NCI-H2107 treated with DMSO at 0.1 percent for 48 hours (cell line): ENCODE measurements at regions not wholly inside any gene's neighbourhood (a gene's known extent, or its start where the extent isn't known, plus 50 kb on each side); places are given as distances from the start of the nearest gene placed in this dataset.

ENCODE experiments used
- DNase-seq: peaks from one replicate; lab custom pipeline; 2025; ENCODE audit not compliant: unreplicated experiment; lab: John Stamatoyannopoulos, UW

DNA sequence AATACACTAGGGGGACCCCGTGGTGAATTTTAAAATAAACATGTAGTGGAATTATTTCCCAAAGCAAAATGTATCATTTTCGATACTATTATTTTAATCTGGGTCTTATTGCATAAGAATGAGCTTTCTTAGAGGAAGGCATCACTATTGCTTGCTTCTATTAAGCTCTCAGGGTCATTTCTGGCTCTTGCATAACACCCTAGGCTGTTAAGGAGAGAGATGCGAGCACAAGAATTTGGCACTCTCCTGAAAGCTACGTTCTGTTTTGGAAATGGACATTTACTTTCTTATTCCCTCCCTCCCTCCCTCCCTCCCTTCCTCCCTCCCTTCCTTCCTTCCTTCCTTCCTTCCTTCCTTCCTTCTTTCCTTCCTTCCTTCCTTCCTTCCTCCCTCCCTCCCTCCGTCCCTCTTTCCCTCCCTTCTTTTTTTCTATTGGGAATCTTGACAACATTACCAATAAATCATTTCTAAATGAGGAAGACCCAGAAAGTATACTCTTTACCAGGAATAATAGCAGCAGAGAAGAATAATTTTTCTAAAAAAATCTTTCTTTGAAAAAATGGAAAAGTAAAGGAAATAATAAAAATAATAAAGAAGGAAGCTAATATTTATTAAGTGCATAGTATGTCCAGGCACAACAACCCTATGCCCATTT is 83.6 kb upstream of the BDNF start:
- DNase-seq: no peak

DNA sequence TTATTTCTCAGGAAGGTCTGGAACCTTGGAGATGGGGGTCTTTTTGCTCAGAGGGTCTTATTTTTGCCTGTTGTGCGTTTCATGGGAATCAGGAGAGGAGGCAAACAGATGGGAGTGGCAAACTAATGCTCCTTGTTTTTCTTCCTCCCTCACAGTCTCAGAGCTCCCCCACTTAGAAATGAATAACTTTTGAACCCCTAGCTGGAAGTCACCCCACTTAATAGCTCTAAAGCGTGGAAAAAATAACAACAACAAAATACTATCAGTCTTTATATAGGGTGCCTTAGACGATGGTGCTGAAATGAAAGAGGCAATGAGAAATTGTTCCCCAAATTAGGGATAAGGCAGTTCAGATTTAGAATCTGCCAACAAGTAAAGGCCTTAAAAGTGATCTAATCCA is 76.8 kb upstream of the BDNF start:
- DNase-seq: no peak

DNA sequence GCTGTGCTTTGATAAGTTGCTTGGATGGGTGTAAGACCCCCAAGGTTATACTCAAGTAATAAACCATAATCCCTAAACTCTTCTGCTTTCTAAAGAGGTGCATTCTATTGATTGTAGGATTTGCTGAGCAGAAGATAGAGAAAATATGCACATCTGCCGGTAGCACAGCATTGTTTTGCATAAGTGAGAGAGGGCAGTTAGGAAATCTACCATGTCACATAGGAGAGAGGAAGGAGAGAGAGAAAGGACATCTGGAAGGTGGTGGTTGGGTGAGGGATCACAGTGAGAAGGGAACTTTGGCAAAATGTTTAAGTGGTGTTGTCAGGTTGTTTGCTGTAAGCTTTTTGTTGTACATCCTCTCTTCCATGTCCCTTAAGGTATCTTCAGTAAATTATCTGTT is 73.6 kb upstream of the BDNF start:
- DNase-seq: no peak

DNA sequence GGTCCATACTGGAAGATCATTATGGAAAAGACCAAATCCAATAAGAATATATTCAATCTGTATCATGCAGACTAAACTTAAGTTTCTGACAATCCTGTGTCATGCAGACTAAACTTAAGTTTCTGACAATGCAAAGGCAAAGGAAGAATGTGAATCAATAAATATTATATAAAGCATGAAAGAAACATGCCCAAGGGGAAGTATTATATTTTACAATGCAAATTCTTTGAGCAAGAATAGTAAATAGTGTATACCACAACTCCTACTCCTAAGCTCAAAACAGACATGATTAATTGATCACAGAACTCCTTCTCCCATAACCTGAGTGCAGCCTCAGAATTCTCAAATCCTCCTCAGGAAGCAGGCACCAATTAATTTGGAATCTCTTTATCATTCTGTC is 71.3 kb upstream of the BDNF start:
- no peak for DNase-seq

DNA sequence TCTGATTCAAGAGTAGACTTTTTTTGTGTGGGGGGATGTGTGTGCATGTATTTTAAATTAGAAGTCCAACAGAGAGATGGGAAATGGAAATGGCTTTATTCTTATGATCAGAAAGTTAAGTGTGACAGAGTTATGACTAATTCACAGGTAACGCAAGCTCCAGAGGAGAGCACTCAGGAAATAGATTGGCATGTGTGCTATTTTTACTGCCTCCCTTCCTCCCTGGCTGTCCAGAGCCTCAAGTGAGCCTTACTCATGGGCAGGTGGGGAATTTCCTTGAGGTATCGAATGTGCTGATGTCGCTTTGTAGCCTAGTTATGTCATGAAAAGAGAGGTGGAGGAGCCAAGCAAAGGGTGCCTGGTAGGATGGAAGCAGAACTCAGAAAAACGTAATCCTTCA is 70.3 kb upstream of the BDNF start:
- no peak for DNase-seq

DNA sequence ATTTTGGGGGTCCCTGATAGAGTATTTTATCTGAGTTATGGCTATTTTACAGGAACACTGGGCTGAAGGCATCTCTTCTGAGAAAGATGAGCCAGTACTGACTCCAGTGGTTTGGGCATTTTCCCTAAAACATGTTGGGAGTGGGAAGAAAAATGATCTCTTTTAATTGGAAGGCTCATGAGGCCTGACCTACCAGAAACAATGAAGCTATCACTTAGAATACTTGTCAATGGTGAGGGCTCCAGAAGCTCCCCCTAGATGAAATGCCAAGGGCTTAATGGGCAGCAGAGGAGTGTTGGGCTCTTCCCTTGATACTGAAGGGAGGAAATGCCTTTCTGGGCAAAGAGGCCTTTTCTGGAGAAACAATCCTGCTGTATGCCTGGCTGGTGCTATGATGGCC is 63.5 kb upstream of the BDNF start:
- DNase-seq: no peak

DNA sequence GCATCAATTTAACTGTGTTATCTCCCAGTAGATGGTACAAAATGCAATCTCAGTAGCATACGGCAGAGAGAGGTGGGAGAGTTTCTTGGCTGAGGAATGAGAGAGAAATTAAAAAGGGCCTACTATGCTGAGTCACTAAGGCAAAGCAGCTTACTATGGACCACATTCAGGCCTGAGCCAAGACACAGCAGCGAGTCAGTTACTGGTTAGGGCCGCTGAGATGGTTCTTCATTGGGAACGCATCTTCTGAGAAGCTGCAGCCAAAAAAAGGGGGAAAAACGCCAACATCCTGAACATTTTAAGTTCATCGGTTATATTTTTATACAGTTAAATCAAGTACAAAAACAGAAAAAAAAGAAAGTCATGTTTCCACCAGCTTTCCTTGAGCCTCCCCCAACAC is 61.1 kb upstream of the BDNF start:
- no peak for DNase-seq

DNA sequence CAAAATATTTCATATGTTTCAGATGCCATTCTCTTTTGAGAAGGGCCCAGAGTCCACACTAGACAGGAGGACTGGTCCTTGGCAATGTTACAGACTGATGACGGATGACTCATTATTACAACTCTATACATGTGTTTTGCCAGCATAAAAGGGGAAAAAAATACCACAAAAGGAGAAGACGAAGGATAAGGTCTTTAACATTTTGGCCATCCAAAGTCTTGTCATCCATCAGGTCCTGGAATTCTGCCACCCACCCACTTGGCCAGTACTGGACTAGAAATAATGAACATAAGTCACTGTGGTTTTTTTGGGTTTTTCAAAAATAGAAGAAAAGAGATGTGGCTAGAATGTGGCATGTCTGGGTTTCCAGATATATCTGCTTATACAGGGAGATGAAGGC is 57.7 kb upstream of the BDNF start:
- DNase-seq: no peak

DNA sequence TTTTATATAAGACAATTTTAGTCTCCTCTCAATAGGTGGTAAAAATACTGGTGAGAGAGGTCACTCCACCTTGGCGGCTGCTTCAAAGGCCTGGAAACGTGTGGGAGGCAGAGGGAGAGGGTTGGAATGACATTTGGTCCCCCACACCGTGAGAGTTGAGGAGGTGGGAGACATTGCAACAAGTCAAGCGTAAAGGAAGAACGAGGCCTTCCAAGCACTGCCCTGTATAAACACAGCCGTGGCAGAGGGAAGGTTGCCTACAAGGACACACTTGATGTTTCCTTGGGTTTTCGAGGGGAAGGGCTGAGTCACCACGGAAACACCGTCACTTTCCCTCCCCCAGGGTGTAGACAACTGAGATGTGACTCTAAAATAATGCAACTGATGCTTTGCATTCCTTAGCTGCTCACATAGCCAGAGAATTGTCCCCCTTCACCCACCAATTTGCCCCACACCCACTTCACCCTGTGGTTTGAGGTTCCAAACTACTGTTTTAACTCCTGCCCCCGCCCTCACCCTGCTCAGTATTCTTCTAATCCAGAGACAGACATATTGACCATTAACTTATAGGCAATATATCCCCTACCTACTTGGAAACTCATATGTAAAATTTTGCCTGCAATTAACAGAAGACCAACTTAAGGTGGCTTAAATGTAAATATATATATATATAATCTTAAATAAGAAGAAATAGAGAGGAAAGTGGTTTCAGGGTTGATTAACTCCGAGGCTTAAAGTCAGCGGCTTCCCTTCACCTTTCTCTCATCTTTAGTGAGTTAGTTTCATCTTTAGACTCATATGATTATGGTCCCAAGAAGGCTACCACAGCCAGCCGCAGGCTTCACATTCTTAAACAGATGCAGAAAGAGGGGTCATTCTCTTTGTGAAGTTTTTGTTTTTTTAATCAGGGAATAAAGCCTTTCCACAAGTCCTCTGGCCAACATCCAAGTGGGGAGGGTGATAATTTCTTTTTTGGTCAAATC is 54.1 kb upstream of the BDNF start:
- no peak for DNase-seq
